GM21515 (cell line): ENCODE measurements at regions not wholly inside any gene's neighbourhood (a gene's known extent, or its start where the extent isn't known, plus 50 kb on each side); places are given as distances from the start of the nearest gene placed in this dataset.

ENCODE experiments used
- ATAC-seq: cut with Tn5 transposase; IDR thresholded peaks from one replicate; pipeline ENCODE4 v1.9.1; 2021; ENCODE audit not compliant: unreplicated experiment

DNA sequence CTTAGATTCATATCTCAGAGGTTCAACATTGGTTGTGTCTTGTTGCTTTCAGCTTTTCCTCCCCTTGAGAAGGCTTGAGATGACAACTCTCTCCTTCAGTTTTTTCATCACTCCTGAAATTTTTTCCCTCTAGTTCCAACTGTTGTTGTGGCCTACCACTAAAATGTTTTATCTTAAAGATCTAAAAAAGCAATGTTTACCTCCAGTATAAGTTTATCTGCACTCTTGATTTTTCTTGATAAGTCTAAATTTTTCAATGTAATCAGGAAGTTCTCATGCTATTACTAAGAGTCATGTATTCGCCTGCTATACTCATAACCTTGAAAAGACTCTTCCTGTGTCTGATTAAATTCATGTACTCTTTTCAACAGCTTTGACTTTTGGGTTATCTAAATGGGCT, 366.3 kb upstream of the TFPI start:
- no peak for ATAC-seq

GRCh38 chr2:187922846-187923245, 368.6 kb upstream of the TFPI start:
- no peak for ATAC-seq

DNA sequence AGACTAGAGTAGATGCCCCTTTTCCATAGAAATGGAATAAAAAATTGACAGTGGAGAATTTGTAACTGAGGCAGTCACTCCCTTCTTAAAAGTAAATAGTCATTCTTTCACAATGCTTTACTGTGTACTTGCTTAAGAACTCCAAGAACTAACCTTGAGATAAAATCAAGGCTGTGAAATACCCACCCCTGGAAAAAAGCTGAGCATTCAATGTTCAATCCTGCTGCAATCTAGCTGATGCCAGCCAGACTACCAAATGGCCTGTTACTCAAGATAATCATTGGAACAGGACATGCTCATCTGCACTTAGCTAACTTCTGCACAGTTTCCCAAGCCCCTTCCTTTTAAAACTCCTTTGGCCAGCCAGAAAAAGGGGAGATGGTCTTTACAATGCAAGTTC, 367.4 kb upstream of the GULP1 start:
- ATAC-seq: no peak

DNA sequence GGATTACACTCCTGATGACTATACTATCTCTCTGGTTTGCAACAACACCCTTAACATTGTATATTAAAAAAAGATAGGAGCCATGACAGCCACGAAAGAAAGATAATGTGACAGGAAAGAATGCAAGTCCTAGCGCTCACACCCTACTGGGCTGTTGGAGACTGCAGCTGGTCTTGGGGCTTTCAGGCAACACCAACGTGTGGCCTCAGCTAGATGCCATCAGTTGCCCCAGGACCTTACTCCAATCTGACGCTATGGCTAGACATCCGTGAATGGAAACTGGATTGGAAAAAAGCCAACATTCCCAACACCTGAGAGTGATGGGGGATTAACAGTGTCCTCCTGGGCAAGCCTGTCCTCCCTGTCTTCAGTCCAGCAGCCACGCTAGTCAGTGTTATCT, 357.4 kb upstream of the GULP1 start:
- ATAC-seq: no peak

GRCh38 chr2:187934692-187935091, 357.0 kb upstream of the GULP1 start:
- ATAC-seq: no peak

- no peak for ATAC-seq
Measured at GRCh38 chr2:187935126-187935525, 356.5 kb upstream of the GULP1 start.

DNA sequence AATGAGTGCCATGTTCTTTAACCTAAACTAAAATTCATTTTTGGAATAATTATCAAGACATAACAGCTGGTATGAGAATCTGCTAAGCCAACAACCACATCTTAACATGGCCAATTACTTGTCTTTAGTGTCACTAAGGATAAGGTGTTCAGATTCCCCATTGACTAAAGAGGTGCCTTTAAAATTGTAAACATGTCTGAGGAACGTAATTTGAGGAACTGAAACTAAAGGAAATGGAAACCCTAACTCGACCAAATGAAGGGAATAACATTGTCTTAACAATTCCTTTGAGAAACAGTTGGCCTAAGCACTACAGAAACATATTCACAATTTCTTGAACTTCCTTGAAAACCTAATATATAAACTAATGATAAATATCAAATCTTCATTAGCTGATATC, 355.4 kb upstream of the GULP1 start:
- no peak for ATAC-seq

- no peak for ATAC-seq
Measured at GRCh38 chr2:187939180-187939579, 352.5 kb upstream of the GULP1 start.

DNA sequence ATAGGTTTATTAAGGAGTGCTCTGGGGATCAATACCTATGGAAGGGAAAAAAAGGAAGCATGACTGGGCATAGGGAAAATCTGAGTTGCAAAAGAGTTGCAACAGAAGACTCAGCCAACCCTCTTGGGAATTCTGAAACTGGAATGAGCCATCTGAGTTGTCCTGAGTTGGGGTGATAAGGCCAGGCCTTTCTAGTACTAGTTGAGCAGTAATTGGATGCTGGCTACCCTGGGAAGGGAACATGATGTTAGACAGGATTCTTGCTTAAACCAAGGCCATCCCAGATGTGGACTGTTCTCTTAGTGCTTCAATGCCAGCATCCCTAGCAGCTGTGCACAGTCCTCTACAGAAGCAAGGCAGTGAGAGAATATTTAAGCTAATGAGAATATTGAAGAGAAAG, 348.8 kb upstream of the GULP1 start:
- ATAC-seq: no peak

- no peak for ATAC-seq
Measured at GRCh38 chr2:187943772-187944369, 347.8 kb upstream of the GULP1 start.

DNA sequence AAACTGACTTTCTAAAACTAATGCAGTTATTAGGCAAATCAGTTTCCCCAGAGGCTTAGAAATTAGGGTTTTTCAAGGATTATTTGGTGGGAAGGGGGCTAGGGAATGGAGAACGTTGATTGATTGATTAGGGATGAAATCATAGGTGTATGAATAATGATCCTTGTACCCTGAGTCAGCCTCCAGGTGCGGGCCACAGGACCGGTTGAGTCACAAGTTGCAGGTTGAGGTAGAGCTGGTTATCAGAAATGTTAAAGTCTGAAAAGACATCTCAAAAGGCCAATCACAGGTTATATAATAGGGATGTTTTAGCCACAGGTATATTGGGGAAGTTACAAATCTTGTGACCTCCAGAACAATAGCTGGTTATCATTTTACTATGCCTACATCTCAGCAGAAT, 341.8 kb upstream of the GULP1 start:
- no peak for ATAC-seq

DNA sequence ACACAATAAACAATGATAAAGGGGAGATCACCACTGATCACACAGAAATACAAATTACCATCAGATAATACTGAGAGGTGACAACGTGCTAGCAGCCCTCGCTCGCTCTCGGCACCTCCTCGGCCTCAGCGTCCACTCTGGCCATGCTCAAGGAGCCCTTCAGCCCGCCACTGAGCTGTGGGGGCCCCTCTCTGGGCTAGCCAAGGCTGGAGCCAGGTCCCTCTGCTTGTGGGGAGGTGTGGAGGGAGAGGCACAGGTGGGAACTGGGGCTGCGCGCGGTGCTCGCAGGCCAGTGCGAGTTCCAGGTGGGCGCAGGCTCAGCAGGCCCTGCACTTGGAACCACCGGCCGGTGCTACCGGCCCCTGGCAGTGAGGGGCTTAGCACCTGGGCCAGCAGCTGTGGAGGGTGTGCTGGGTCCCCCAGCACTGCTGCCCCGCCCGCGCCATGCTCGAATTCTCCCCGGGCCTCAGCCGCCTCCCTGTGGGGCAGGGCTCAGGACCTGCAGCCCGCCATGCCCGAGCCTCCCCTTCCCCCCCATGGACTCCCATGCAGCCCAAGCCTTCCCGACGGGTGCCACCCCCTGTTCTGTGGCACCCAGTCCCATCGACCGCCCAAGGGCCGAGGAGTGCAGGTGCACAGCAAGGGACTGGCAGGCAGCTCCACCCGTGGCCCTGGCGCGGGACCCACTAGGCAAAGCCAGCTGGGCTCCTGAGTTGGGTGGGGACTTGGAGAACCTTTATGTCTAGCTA, 340.0 kb upstream of the GULP1 start:
- ATAC-seq: no peak

DNA sequence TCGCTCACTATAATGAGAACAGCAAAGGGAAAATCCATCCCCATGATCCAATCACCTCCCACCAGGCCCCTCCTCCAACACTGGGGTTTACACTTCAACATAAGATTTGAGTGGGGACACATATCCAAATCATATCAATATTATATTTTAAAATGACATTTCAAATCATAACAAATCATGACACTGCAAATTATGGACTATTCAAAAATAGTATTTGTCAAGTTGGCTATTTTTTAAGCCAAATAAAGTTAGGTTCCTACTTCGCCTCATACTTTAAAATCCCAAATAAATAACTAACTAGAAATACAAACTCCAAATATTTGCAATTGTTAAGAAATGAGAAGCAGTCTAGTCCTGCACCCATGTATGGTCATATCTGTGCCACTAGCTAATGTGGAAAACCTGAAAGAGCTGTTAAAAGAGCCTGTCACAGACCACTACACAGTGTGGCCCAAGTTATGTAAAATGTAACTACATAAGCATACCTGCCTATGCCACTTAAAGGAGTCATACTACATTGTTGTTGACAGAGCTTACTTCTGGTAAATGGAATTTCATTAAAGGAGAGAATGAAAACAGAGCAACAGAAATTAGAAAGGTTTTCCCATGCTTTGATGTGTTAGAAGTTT, 334.7 kb upstream of the GULP1 start:
- no peak for ATAC-seq

GRCh38 chr2:187959821-187960220, 331.9 kb upstream of the GULP1 start:
- no peak for ATAC-seq

DNA sequence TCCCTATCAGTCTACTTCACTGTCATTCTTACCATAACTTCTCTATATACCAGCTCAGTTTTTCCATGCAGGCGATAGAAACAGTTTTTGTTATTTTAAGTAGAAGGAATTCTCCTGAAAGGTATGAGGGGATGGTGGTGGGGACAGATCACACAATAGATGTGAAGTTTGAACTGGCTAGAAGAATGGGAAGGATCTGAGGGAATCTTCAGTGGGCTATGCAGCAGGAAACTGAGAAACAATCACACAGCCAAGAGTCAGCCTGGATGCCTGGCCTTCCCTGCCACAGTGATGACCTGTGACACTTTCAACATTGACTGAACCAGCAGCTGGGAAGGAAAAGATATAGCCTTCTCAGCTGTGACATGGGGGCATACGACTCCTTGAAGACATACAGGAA, 329.1 kb upstream of the GULP1 start:
- ATAC-seq: no peak

- no peak for ATAC-seq
Measured at GRCh38 chr2:187964746-187965145, 326.9 kb upstream of the GULP1 start.

DNA sequence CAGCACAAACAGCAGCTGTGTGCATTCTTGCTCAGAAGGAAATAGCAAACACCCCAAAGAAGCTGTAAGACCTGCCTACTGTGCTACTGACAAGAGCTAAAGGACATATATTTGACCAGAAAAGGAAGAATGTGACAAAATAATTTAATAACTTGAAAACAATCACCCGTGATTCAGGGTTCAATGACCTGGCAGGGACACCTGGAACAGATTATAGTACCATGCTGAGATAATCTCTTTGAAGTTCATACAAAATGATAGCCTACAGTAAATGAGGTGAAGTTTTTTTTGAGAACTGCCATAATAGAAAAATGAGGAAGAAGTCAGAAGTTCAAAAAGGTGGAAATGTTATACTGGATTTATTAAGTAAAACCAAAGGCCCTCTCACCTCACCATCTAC, 324.8 kb upstream of the GULP1 start:
- no peak for ATAC-seq

DNA sequence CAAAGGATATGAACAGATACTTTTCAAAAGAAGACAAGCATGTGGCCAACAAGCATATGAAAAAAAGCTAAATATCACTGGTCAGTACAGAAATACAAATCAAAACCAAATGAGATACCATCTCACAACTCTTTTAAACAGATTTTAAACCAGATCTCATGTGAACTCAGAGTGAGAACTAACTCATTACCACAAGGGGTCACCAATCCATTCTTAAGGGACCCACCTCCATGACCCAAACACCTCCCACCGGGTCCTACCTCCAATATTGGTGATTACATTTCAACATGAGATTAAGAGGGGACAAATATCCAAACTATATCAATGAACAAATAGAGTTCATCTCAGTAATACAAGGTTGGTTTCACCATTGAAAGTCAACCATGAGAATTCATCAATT, 319.8 kb upstream of the GULP1 start:
- ATAC-seq: no peak

GRCh38 chr2:187976259-187976985, 315.3 kb upstream of the GULP1 start:
- ATAC-seq: no peak

- no peak for ATAC-seq
Measured at GRCh38 chr2:187976986-187977333, 314.7 kb upstream of the GULP1 start.

GRCh38 chr2:187978356-187978755, 313.3 kb upstream of the GULP1 start:
- no peak for ATAC-seq

DNA sequence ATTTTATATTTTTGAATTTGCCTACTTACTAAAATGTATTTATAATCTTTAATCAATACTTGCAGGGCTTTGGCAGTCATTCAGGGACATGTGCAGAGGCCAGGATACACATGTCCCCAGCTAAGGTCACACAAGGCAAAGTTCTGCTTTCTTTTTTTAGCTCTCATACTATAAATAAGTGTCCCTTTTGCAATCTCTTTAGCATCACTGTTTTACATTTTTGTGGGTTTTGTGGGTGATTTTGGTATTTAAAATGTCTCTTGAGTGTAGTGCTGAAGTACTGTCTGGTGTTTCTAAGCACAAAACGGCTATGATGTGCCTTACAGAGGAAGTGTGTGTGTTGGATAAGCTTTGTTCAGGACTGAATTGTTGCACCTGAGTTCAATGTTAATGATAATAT, 309.0 kb upstream of the GULP1 start:
- ATAC-seq: peak; percentile 89
